Naive B cell (primary cell): ENCODE measurements at regions not wholly inside any gene's neighbourhood (a gene's known extent, or its start where the extent isn't known, plus 50 kb on each side); places are given as distances from the start of the nearest gene placed in this dataset.
"Not testable (repeated sequence)": the region's sequence is repeated elsewhere in the genome, so short reads cannot be mapped to it uniquely, and the experiment has no call there.

Experiments used
- ATAC-seq, 2 donors: fragments of 150-1000 bp; cut with Tn5 transposase; 2 replicates each; pipeline ENCODE4 v1.10.0; 2021; ENCODE audit warnings: low read depth in 2 of 2, mild to moderate bottlenecking in 2 of 2, moderate library complexity in 2 of 2
- DNase-seq: peaks from one replicate; pipeline ENCODE4 v3.0.0; 2022
- H3K27ac Mint-ChIP-seq, 6 donors: one replicate each; pipeline ENCODE4 v1.8.0; 2020 to 2022; ENCODE audit warnings: mild to moderate bottlenecking in 6 of 6, mixed read lengths in 6 of 6, moderate library complexity in 5 of 6, inconsistent platforms in 2 of 6
- H3K27me3 Mint-ChIP-seq, 3 donors: one replicate each; pipeline ENCODE4 v1.8.0; 2021 to 2022; ENCODE audit warnings: mixed read lengths in 3 of 3, mild to moderate bottlenecking in 1 of 3
- H3K36me3 Mint-ChIP-seq, 2 donors: one replicate each; pipeline ENCODE4 v1.8.0; 2020 to 2022; ENCODE audit warnings: mixed read lengths in 2 of 2, inconsistent platforms in 1 of 2, mild to moderate bottlenecking in 1 of 2
- H3K4me1 Mint-ChIP-seq, 3 donors: one replicate each; pipeline ENCODE4 v1.8.0; 2020 to 2022; ENCODE audit warnings: mixed read lengths in 3 of 3, inconsistent platforms in 1 of 3, mild to moderate bottlenecking in 1 of 3, moderate library complexity in 1 of 3
- H3K4me3 Mint-ChIP-seq, 8 donors: one replicate each; pipeline ENCODE4 v1.8.0; 2020 to 2022; ENCODE audit warnings: mild to moderate bottlenecking in 8 of 8, mixed read lengths in 8 of 8, moderate library complexity in 8 of 8, inconsistent platforms in 2 of 8
- H3K9me3 Mint-ChIP-seq, 7 donors: one replicate each; pipeline ENCODE4 v1.8.0; 2020 to 2022; ENCODE audit warnings: mixed read lengths in 7 of 7, mild to moderate bottlenecking in 5 of 7, inconsistent platforms in 2 of 7, moderate library complexity in 1 of 7

DNA sequence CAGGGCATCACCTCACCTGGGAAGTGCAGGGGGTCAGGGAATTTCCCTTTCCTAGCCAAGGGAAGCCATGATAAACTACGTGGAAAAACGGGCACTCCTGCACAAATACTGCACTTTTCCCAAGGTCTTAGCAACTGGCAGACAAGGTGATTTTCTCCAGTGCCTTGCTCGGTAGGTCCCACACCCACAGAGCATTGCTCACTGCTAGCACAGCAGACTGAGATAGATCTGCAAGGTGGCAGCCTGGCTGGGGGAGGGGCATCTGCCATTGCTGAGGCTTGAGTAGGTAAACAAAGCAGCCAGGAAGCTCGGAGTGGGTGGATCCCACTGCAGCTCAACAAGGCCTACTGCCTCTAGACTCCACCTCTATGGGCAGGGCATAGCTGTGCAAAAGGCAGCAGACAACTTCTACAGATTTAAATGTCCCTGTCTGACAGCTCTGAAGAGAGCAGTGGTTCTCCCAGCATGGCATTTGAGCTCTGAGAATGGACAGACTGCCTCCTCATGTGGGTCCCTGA lies 111.5 kb upstream of the FIBIN start:
- H3K9me3 Mint-ChIP-seq: peaks cover 10 to 44% (median 18%) of the 10 kb centered on the region in 7 donors
- H3K4me1 Mint-ChIP-seq: not testable (repeated sequence)

DNA sequence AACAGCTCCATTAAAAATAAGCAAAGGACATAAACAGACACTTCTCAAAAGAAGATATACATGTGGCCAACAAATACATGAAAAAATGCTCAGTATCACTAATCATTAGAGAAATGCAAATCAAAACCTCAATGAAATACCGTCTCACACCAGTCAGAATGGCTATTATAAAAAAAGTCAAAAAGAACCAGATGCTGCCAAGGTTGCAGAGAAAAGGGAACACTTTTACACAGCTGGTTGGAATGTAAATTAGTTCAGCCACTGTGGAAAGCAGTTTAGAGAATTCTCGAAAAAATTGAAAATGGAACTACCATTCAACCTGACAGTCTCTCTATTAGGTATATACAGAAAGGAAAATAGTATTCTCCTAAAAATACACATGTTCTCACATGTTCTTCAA lies 102.4 kb upstream of the FIBIN start:
- Mint-ChIP-seq H3K27me3 (no peaks in the 10 kb centered on the region), H3K4me3 (no peak overlapping the region), H3K4me1 (no peaks in the 10 kb centered on the region), H3K27ac (no peak overlapping the region), H3K36me3 (no peaks in the 10 kb centered on the region), H3K9me3 (peaks cover 4 to 27% (median 13%) of the 10 kb centered on the region in 7 donors)
- ATAC-seq (no peak), DNase-seq (no peak)

More for the DNA sequence above, 111.5 kb upstream of the FIBIN start:
- DNase-seq, H3K36me3 Mint-ChIP-seq, ATAC-seq, H3K27ac Mint-ChIP-seq, H3K27me3 Mint-ChIP-seq, H3K4me3 Mint-ChIP-seq: not testable (repeated sequence)

DNA sequence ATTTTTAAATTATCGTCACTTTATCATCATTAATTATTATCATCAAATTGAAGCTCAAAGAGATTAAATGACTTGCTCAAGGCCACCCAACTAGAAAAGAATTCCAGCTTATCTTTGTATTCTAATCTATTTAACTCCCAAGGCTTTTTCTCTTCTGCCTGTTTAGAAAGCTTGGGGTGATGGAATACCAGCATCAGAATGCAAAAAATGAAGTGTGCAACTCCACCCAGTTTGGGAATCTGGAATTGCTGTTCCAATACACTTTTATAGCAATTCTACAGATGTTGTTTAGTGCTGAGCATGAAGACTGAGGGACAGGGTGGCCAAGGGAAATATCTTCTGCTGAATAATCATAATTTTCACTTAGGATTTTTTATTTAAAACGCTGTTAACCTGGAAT lies 97.2 kb upstream of the FIBIN start:
- H3K36me3 Mint-ChIP-seq: no peaks in the 10 kb centered on the region
- no peaks in the 10 kb centered on the region for H3K27me3 Mint-ChIP-seq

DNA sequence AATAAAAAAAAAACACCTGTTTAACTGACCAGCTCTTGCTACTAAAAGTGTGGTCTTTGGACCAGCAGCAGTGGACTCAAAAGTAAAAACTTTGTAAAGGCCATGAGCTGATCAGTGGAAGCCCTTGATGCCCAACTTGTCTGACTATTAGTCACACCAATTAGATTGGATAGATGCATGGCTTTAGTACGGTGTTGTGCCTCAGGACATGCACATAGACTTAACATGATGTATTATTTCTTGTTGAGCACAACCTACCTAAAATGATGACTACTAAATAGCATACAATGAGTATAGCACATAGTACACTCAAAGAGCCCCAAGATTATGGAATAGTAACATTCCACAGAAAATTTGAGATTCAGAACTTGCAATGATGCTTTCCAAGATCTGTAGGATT lies 95.1 kb upstream of the FIBIN start:
- DNase-seq (no peak), ATAC-seq (no peak)
- no peaks in the 10 kb centered on the region for H3K36me3 Mint-ChIP-seq
- no peaks in the 10 kb centered on the region for H3K27me3 Mint-ChIP-seq
- H3K27ac Mint-ChIP-seq: no peak overlapping the region
- peaks cover 0 to 14% (median 4%) of the 10 kb centered on the region in 7 donors for H3K9me3 Mint-ChIP-seq
- H3K4me1 Mint-ChIP-seq: no peaks in the 10 kb centered on the region
- no peak overlapping the region for H3K4me3 Mint-ChIP-seq

More for the DNA sequence above, 97.2 kb upstream of the FIBIN start:
- Mint-ChIP-seq H3K27ac (no peak overlapping the region), H3K4me1 (no peaks in the 10 kb centered on the region), H3K4me3 (no peak overlapping the region), H3K9me3 (peaks cover 4 to 23% (median 7%) of the 10 kb centered on the region in 7 donors)
- ATAC-seq: no peak
- no peak for DNase-seq

DNA sequence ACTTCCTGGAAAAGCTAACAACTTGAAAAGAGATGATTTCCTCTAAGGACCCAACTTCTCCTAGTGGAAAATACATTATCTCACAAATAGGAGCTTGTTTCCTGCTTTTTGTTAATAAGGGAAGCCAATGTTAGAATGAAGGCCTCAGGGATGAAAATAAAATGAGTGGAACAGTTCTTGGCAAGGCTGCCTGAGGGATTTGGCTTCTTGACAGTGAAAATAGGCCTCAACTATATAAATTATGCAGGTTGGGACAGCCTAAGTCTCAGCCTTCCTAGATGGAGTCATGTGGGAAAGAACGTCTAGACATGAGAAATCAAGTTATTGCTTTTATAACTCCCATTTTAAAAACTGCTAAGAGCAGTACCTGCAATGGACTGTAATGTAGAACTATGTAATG lies 92.8 kb upstream of the FIBIN start:
- ATAC-seq (no peak), DNase-seq (no peak)
- Mint-ChIP-seq H3K4me3 (no peak overlapping the region), H3K27me3 (no peaks in the 10 kb centered on the region), H3K9me3 (peaks cover 0 to 5% (median 2%) of the 10 kb centered on the region in 7 donors), H3K36me3 (no peaks in the 10 kb centered on the region), H3K4me1 (no peaks in the 10 kb centered on the region), H3K27ac (no peak overlapping the region)

DNA sequence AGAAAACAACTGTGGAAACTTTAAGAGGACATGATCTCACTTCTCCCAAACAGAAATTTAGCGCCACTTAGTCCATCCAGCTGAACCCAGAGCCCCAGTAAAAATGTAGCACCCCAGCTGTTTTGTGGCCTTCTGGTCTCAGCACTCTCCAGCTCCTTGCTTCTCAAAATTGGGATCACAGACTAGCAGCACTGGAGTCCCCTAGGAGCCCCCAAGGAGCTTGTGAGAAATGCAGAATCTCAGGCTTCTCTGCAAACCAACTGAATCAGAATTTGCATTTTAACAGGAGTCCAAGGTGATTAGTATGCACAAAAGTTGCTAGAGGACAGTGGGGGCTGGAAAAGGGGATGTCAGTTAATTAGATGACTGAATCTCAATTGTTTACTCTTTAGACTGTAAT lies 89.8 kb upstream of the FIBIN start:
- H3K9me3 Mint-ChIP-seq: peaks cover 0 to 9% (median 1%) of the 10 kb centered on the region in 7 donors
- no peaks in the 10 kb centered on the region for H3K4me1 Mint-ChIP-seq
- ATAC-seq: no peak
- H3K4me3 Mint-ChIP-seq: no peak overlapping the region
- no peaks in the 10 kb centered on the region for H3K27me3 Mint-ChIP-seq
- H3K27ac Mint-ChIP-seq: no peak overlapping the region
- H3K36me3 Mint-ChIP-seq: no peaks in the 10 kb centered on the region
- no peak for DNase-seq

DNA sequence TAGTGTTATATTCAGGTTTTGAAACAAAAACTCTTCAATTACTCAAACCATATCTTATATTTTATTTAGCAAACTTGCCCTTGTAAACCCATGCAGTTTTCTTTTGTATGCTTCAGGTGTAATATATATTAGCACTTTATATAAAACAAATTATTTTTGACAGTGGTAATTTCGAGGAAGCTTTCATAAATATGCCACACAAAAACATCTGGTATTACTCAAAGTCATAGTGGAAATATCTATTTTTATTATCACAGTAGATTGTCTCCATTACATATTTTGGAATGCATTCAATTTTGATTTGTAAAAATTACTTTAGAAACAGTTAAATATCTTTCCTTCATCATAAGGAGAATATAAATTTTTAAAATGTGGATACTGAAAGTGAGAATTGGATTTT lies 89.1 kb upstream of the FIBIN start:
- H3K4me3 Mint-ChIP-seq: no peak overlapping the region
- no peak for DNase-seq
- ATAC-seq: no peak
- no peaks in the 10 kb centered on the region for H3K4me1 Mint-ChIP-seq
- no peaks in the 10 kb centered on the region for H3K27me3 Mint-ChIP-seq
- no peak overlapping the region for H3K27ac Mint-ChIP-seq
- H3K36me3 Mint-ChIP-seq: no peaks in the 10 kb centered on the region
- H3K9me3 Mint-ChIP-seq: peaks cover 0 to 9% (median 1%) of the 10 kb centered on the region in 7 donors

DNA sequence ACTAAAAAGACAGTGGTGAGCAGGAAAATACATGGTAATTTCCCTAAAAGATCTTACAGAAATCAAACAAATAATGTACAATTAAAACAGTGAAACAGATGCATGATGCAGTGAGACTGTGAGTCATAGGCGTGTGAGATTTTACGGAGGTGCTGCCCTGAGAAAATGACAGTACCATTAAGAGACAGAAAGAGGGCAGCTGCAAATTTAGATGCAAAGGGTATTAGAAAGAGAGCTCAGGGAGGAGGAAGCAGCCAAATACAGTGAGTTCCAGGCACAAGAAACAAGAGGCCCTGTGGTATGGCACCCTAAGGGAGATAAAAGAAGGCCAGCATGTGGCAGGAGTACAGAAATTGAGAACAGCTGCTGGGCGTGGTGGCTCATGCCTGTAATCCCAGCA lies 88.5 kb upstream of the FIBIN start:
- no peak overlapping the region for H3K4me3 Mint-ChIP-seq
- peak overlapping the region in 1 of 6 donors; percentile 45 for H3K27ac Mint-ChIP-seq
- ATAC-seq (no peak), DNase-seq (no peak)
- no peaks in the 10 kb centered on the region for H3K4me1 Mint-ChIP-seq
- H3K36me3 Mint-ChIP-seq: no peaks in the 10 kb centered on the region
- peaks cover 0 to 9% (median 1%) of the 10 kb centered on the region in 7 donors for H3K9me3 Mint-ChIP-seq
- no peaks in the 10 kb centered on the region for H3K27me3 Mint-ChIP-seq

DNA sequence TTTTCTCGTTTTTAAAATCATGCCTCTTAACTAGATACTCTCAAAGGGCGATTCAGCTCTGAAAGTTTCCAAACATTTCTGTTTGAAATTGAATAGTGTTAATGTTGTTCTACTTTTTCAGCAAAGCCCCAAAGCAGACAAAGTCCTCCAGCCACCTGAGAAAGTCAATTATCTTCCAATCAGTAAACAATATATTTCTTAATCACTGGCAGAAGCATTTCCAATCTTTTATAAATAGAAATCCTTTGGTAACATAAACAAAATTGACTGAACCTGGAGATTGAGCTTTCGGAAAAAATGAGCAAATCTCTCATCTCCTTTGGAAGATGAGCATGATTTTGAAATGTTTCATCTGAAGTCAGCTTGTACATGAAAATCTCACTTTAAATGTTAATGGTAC lies 84.4 kb upstream of the FIBIN start:
- ATAC-seq: no peak
- no peak for DNase-seq
- H3K4me3 Mint-ChIP-seq: no peak overlapping the region
- H3K4me1 Mint-ChIP-seq: no peaks in the 10 kb centered on the region
- no peaks in the 10 kb centered on the region for H3K36me3 Mint-ChIP-seq
- peaks cover 0 to 9% (median 0%) of the 10 kb centered on the region in 7 donors for H3K9me3 Mint-ChIP-seq
- H3K27me3 Mint-ChIP-seq: no peaks in the 10 kb centered on the region
- H3K27ac Mint-ChIP-seq: no peak overlapping the region

DNA sequence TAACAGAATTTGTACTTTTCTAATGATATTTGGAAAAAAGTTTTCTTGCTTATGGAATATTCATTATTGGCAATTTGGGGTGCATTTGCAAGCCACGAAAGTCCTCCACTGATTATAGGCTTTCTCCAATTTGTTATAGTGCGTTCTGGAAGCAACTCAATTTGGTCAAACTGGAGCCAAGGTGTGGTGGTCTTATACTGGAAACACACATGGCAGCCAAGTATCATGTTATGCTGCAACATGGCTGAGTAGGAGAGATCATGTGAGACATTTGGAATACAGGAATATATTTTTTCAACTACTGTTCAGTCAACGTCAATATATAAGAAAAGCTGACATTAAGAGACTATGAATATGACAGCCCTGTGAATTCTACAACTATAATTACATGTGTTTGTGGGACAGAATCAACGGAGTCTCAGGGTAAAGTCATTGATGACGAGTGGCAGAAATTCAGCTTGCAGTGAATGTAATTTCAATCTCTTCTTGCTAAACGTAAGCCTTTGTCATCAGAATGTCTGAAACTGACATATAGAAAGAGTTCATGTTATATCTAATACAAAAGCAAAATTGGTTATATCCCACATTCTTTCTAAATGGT lies 83.8 kb upstream of the FIBIN start:
- Mint-ChIP-seq H3K36me3 (no peaks in the 10 kb centered on the region), H3K27me3 (no peaks in the 10 kb centered on the region), H3K4me1 (no peaks in the 10 kb centered on the region), H3K9me3 (peaks cover 0 to 9% (median 0%) of the 10 kb centered on the region in 7 donors), H3K4me3 (no peak overlapping the region), H3K27ac (no peak overlapping the region)
- no peak for DNase-seq
- ATAC-seq: no peak

DNA sequence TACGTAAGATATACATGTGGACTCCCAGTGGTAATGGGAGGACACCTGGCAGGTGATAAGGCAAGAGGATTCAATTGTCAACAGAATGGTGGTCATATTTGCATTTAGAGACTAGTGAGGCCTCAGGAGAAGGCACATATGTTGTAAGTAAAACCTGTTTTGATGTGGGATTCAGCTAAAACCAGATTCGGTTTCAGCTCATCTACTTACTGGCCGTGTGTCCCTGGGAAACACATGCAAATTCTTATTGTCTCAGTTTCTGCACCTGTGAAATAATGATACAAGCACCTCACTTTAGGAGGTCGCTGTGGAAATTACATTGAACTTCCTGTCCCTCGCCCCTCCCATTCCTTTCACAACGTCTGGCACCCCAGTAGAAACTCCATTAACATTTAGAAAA lies 78.9 kb upstream of the FIBIN start:
- H3K9me3 Mint-ChIP-seq: peaks cover 0 to 7% (median 6%) of the 10 kb centered on the region in 7 donors
- no peak overlapping the region for H3K27ac Mint-ChIP-seq
- H3K4me1 Mint-ChIP-seq: no peaks in the 10 kb centered on the region
- no peaks in the 10 kb centered on the region for H3K27me3 Mint-ChIP-seq
- ATAC-seq: no peak
- no peak overlapping the region for H3K4me3 Mint-ChIP-seq
- no peaks in the 10 kb centered on the region for H3K36me3 Mint-ChIP-seq
- no peak for DNase-seq

DNA sequence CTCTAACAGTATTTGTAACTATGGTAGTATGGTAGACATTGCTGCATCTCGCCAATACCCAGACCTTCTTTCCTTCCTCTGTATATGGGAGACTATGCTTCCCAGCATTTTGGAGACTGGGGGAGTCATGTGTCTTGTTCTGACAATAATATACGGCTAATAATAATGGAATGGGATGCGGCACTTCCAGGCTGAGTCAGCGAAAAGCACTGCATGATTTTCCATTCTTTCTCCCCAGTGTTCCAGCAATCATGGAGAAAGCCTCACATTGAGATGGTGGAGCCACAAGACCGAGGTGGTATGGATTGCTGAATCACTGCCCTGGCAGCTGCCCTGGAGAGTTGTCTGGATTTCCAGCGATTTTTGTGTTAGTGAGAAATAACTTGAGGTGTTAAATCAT lies 77.1 kb upstream of the FIBIN start:
- DNase-seq: no peak
- ATAC-seq: no peak
- H3K9me3 Mint-ChIP-seq: peaks cover 0 to 10% (median 6%) of the 10 kb centered on the region in 7 donors
- H3K27ac Mint-ChIP-seq: no peak overlapping the region
- H3K36me3 Mint-ChIP-seq: no peaks in the 10 kb centered on the region
- H3K27me3 Mint-ChIP-seq: no peaks in the 10 kb centered on the region
- no peak overlapping the region for H3K4me3 Mint-ChIP-seq
- H3K4me1 Mint-ChIP-seq: no peaks in the 10 kb centered on the region

DNA sequence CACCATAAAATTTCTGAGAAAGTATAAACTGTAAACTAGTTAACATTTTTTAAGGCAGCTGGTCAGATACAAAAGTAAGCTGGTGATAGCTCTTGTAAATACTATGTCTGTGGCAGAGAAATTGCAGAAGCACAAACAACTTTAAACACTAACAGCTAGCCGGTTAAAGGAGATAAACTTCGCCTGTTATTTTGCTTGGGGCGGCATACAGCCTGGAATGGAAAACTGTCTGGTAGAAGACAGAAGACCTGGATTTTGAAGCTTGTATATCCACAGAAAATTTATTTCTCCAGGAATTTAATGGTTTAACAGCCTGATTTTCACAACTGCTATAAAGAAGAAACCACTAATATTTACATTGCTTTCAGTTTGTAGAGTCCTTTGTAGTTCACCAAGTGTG lies 65.3 kb upstream of the FIBIN start:
- no peak for ATAC-seq
- no peaks in the 10 kb centered on the region for H3K36me3 Mint-ChIP-seq
- H3K27ac Mint-ChIP-seq: no peak overlapping the region
- H3K4me3 Mint-ChIP-seq: no peak overlapping the region
- H3K9me3 Mint-ChIP-seq: peaks cover 0 to 24% (median 5%) of the 10 kb centered on the region in 7 donors
- no peak for DNase-seq
- no peaks in the 10 kb centered on the region for H3K4me1 Mint-ChIP-seq
- no peaks in the 10 kb centered on the region for H3K27me3 Mint-ChIP-seq

DNA sequence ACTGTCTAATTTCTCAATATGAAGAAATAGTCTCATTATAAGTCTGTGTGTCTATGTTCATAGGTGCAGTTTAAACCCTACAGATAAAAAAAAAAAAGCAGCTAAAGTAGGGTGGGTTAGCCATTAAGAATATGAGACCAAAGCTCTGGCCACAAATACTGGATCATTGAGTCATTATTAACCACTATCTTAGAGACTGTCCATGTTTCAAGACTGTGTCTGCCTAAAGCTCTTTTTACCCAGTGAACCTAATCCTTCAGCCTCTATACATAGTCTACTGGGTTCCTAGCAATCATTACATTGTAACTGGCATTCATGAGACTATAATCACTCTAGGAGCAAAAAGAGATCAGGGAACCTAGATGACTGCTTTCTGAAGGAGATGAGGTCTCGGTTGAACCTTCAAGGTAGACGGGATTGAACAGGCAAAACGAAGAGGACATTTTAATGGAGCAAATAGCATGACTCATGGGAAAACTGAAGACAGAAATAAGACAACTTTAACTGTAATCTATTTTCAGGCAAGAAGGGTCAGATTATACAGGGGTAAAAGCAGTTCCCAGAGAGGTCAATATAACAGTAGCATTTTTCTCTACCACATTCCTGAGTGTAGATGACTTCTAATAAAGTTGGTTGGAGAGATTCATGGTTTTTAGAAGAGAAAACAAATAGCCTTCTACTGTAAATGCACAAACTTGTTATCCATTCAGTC lies 64.0 kb upstream of the FIBIN start:
- H3K4me3 Mint-ChIP-seq: no peak overlapping the region
- H3K27me3 Mint-ChIP-seq: no peaks in the 10 kb centered on the region
- H3K9me3 Mint-ChIP-seq: peaks cover 0 to 19% (median 3%) of the 10 kb centered on the region in 7 donors
- no peaks in the 10 kb centered on the region for H3K4me1 Mint-ChIP-seq
- no peak for ATAC-seq
- DNase-seq: no peak
- no peak overlapping the region for H3K27ac Mint-ChIP-seq
- no peaks in the 10 kb centered on the region for H3K36me3 Mint-ChIP-seq
